22Rv1 (cell line): ENCODE measurements at regions not wholly inside any gene's neighbourhood (a gene's known extent, or its start where the extent isn't known, plus 50 kb on each side); places are given as distances from the start of the nearest gene placed in this dataset.
"Not testable (repeated sequence)": the region's sequence is repeated elsewhere in the genome, so short reads cannot be mapped to it uniquely, and the experiment has no call there.

Experiments used
- CTCF ChIP-seq: fragments of 450-650 bp; IDR thresholded peaks from 2 replicates; pipeline ENCODE4 v1.5.1; 2017; ENCODE audit warnings: mild to moderate bottlenecking
- ZFX ChIP-seq: fragments of 450-650 bp; IDR thresholded peaks from 2 replicates; pipeline ENCODE4 v1.6.1; 2017; ENCODE audit warnings: antibody characterized with exemption, borderline replicate concordance

DNA sequence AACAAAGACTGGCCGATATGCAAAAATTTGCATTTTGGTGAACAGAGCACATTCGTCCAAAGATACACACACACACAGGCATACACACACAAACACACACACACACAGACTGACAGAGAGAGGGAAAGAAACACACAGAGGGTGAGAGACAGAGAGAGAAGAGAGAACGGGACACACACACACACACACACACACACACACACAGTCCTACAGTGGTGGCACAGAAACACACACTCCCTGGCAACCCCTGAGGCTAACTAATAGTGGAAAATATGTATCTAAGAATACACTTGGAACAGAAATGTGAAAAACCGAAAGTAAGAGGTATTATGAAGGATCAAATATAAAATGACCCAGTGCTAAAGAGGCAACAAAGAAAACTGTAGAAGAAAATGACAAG is 919.9 kb upstream of the DEFB115 start:
- not testable (repeated sequence) for TF ChIP-seq CTCF, ZFX
